Gastroesophageal sphincter (tissue), 4 donors: ENCODE measurements at regions not wholly inside any gene's neighbourhood (a gene's known extent, or its start where the extent isn't known, plus 50 kb on each side); places are given as distances from the start of the nearest gene placed in this dataset.
"Not testable (repeated sequence)": the region's sequence is repeated elsewhere in the genome, so short reads cannot be mapped to it uniquely, and the experiment has no call there.

Experiments used
- ATAC-seq: fragments of 150-250 bp; one replicate; pipeline ENCODE4 v1.9.1; 2016; ENCODE audit warnings: mild to moderate bottlenecking, moderate library complexity
- H3K27ac ChIP-seq, 4 donors: fragments of 200-600 bp; sonication (generic) in 3 of 4; 1 replicate in 3 of 4; 2 replicates in 1 of 4; pipeline ENCODE4 v1.5.1; 2016 to 2019
- H3K27me3 ChIP-seq: fragments of 200-600 bp; sonication (generic); one replicate; pipeline ENCODE4 v1.5.1; 2019
- H3K36me3 ChIP-seq, 2 donors: fragments of 200-600 bp; sonication (generic); one replicate each; pipeline ENCODE4 v1.5.1; 2019; ENCODE audit warnings: control low read depth in 1 of 2
- H3K4me1 ChIP-seq, 3 donors: fragments of 200-600 bp; sonication (generic); 1 replicate in 2 of 3; 2 replicates in 1 of 3; pipeline ENCODE4 v1.5.1; 2016 to 2019; ENCODE audit warnings: control low read depth in 2 of 3
- H3K4me3 ChIP-seq, 2 donors: fragments of 200-600 bp; sonication (generic); one replicate each; pipeline ENCODE4 v1.5.1; 2019; ENCODE audit warnings: mild to moderate bottlenecking in 1 of 2, moderate library complexity in 1 of 2
- H3K9me3 ChIP-seq, 3 donors: fragments of 200-600 bp; sonication (generic); one replicate each; pipeline ENCODE4 v1.5.1; 2017 to 2019; ENCODE audit warnings: control low read depth in 2 of 3
- EP300 ChIP-seq: sonication (generic); formaldehyde crosslinking; IDR thresholded peaks from one replicate; pipeline ENCODE4 v1.6.1; 2017; ENCODE audit warnings: antibody characterized with exemption, mild to moderate bottlenecking
- POLR2A ChIP-seq, 2 donors: fragments of 450-650 bp; IDR thresholded peaks; one replicate each; pipeline ENCODE4 v1.6.1; 2017; ENCODE audit warnings: antibody characterized with exemption in 2 of 2, mild to moderate bottlenecking in 2 of 2, moderate library complexity in 1 of 2
- POLR2AphosphoS5 ChIP-seq: sonication (generic); formaldehyde crosslinking; IDR thresholded peaks from one replicate; pipeline ENCODE4 v1.6.1; 2017; ENCODE audit warnings: antibody characterized with exemption
- WGBS, 2 donors: methylation state at CpG; one replicate each; pipeline ENCODE4 v1.1.5; 2018; ENCODE audit warnings: low coverage in 1 of 2; 5-methylcytosine and 5-hydroxymethylcytosine counted together
- TF ChIP-seq, protein P1 (sequence below), 4 experiments: fragments of 200-600 bp in 2 of 4; fragments of 450-650 bp in 2 of 4; sonication (generic) in 1 of 4; IDR thresholded peaks; one replicate each; pipeline ENCODE4 v1.5.1; 2017 to 2019; ENCODE audit warnings: antibody characterized with exemption in 4 of 4, mild to moderate bottlenecking in 2 of 4, moderate library complexity in 2 of 4

- WGBS, 2 donors = 100% methylated on average over 1 of the region's 2 CpGs
- TF ChIP-seq POLR2A (IDR thresholded peaks at IDR 0.05) (no peak), POLR2AphosphoS5 (no peak), EP300 (no peak)
- TF ChIP-seq, protein P1, sequence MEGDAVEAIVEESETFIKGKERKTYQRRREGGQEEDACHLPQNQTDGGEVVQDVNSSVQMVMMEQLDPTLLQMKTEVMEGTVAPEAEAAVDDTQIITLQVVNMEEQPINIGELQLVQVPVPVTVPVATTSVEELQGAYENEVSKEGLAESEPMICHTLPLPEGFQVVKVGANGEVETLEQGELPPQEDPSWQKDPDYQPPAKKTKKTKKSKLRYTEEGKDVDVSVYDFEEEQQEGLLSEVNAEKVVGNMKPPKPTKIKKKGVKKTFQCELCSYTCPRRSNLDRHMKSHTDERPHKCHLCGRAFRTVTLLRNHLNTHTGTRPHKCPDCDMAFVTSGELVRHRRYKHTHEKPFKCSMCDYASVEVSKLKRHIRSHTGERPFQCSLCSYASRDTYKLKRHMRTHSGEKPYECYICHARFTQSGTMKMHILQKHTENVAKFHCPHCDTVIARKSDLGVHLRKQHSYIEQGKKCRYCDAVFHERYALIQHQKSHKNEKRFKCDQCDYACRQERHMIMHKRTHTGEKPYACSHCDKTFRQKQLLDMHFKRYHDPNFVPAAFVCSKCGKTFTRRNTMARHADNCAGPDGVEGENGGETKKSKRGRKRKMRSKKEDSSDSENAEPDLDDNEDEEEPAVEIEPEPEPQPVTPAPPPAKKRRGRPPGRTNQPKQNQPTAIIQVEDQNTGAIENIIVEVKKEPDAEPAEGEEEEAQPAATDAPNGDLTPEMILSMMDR (IDR thresholded peaks at IDR 0.05) = no peak
- Histone ChIP-seq H3K4me3 (no peak overlapping the region), H3K27ac (no peak overlapping the region), H3K36me3 (no peaks in the 10 kb centered on the region), H3K4me1 (no peaks in the 10 kb centered on the region), H3K27me3 (no peaks in the 10 kb centered on the region), H3K9me3 (no peaks in the 10 kb centered on the region)
- no peak for ATAC-seq
These were observed 167.6 kb upstream of the CXorf66 start for GRCh38 chrX:140132937-140133336.

DNA sequence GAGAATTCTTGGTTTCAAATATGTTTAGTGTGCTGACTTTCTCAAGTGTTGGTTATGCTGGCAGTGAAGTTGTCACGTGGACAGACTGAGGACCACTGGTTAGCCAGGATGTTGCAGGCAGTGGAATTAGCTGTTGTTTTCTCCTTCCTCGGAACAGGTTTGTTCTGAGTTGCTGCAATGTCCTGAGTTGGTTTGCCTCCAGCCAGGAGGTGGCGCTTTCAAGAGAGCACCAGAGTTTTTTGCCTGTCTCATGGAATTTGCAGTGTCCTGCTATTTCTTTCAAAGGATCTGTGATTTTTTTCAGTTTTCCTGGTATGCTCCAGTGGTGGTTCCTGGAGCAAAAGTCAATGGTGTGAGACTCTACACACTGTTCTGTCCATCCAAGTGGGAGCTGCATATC, 158.1 kb upstream of the CXorf66 start:
- Histone ChIP-seq H3K27ac (no peak overlapping the region), H3K36me3 (no peaks in the 10 kb centered on the region), H3K4me1 (no peaks in the 10 kb centered on the region), H3K4me3 (no peak overlapping the region), H3K27me3 (no peaks in the 10 kb centered on the region), H3K9me3 (no peaks in the 10 kb centered on the region)
- no peak for ATAC-seq
- TF ChIP-seq EP300 = no peak
- TF ChIP-seq POLR2AphosphoS5 = no peak
- TF ChIP-seq, protein P1 (IDR thresholded peaks at IDR 0.05) = no peak
- no peak for TF ChIP-seq POLR2A (IDR thresholded peaks at IDR 0.05)
- 0 to 19% methylated on average over 1 to 3 of the region's 3 CpGs for WGBS, 2 donors

- 100% methylated on average over 1 of the region's 1 CpG; no CpG with 5 or more reads in 1 of the 2 donors for WGBS, 2 donors
- not testable (repeated sequence) for H3K4me1 ChIP-seq, H3K9me3 ChIP-seq, H3K36me3 ChIP-seq, H3K4me3 ChIP-seq, H3K27me3 ChIP-seq, ATAC-seq, H3K27ac ChIP-seq
These were observed 148.7 kb upstream of the CXorf66 start for GRCh38 chrX:140114059-140114458.

DNA sequence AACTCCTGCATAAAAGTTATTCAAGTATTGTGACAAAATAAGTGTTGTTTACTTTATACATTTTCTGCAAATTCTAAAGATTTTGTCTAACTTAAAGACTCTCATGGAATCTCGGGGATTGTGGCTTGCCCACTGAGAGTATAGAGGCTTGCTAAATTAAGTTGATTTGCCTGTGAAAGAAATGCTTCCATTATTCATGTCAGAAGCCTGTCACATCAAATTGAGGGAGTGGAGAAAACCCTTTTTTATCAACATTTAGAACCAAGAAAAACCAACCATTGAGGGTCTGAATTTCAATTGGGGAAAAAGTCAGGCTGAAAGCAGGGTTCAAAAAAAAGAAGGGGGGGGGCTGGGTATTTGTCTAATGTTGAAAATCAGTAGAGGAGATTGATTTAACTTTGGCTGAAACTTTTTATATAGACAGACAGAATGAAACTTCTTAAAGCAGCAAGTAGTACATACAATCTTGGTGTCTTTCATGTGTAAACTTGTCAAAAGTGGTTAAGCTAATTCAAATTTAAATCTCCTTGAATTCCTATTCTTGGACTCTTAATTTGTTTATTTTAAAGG, 144.8 kb upstream of the CXorf66 start:
- WGBS, 2 donors = 29 to 40% methylated on average over 1 of the region's 1 CpG
- Histone ChIP-seq H3K4me1 (no peaks in the 10 kb centered on the region), H3K9me3 (no peaks in the 10 kb centered on the region), H3K27me3 (no peaks in the 10 kb centered on the region), H3K4me3 (no peak overlapping the region), H3K36me3 (no peaks in the 10 kb centered on the region), H3K27ac (no peak overlapping the region)
- TF ChIP-seq, protein P1 (IDR thresholded peaks at IDR 0.05) = no peak
- TF ChIP-seq EP300 = no peak
- no peak for TF ChIP-seq POLR2A (IDR thresholded peaks at IDR 0.05)
- TF ChIP-seq POLR2AphosphoS5 = no peak
- no peak for ATAC-seq

DNA sequence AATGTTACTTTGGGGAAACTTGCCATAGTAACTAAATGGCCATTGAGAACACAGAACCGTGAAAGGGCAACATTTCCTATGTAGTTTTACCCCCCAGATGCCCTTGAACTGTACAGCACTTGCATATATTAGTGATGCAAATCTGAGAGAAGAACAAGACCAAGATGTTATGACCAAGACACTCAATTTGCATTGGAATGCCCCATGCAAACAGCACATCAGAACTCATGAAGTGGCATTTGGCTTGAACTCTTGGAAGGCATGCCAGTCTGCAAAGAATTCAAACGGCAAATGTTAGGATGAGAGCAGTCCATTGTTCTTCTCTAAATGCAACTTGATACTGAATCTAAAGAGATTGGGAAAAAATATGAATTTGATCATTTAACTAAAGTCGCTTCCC, 139.4 kb upstream of the CXorf66 start:
- no peaks in the 10 kb centered on the region for H3K4me1 ChIP-seq
- no peaks in the 10 kb centered on the region for H3K36me3 ChIP-seq
- H3K27ac ChIP-seq = no peak overlapping the region
- TF ChIP-seq, protein P1 (IDR thresholded peaks at IDR 0.05) = no peak
- TF ChIP-seq POLR2A (IDR thresholded peaks at IDR 0.05) (no peak), POLR2AphosphoS5 (no peak), EP300 (no peak)
- H3K27me3 ChIP-seq = no peaks in the 10 kb centered on the region
- H3K9me3 ChIP-seq = no peaks in the 10 kb centered on the region
- no peak for ATAC-seq
- WGBS, 2 donors = 49 to 51% methylated on average over 2 to 3 of the region's 3 CpGs
- H3K4me3 ChIP-seq = no peak overlapping the region
